Gastroesophageal sphincter (tissue), 4 donors: ENCODE measurements at regions not wholly inside any gene's neighbourhood (a gene's known extent, or its start where the extent isn't known, plus 50 kb on each side); places are given as distances from the start of the nearest gene placed in this dataset.

Source experiments
- ATAC-seq: fragments of 150-250 bp; one replicate; pipeline ENCODE4 v1.9.1; 2016; ENCODE audit warnings: mild to moderate bottlenecking, moderate library complexity
- H3K27ac ChIP-seq, 4 donors: fragments of 200-600 bp; sonication (generic) in 3 of 4; 1 replicate in 3 of 4; 2 replicates in 1 of 4; pipeline ENCODE4 v1.5.1; 2016 to 2019
- H3K27me3 ChIP-seq: fragments of 200-600 bp; sonication (generic); one replicate; pipeline ENCODE4 v1.5.1; 2019
- H3K36me3 ChIP-seq, 2 donors: fragments of 200-600 bp; sonication (generic); one replicate each; pipeline ENCODE4 v1.5.1; 2019; ENCODE audit warnings: control low read depth in 1 of 2
- H3K4me1 ChIP-seq, 3 donors: fragments of 200-600 bp; sonication (generic); 1 replicate in 2 of 3; 2 replicates in 1 of 3; pipeline ENCODE4 v1.5.1; 2016 to 2019; ENCODE audit warnings: control low read depth in 2 of 3
- H3K4me3 ChIP-seq, 2 donors: fragments of 200-600 bp; sonication (generic); one replicate each; pipeline ENCODE4 v1.5.1; 2019; ENCODE audit warnings: mild to moderate bottlenecking in 1 of 2, moderate library complexity in 1 of 2
- H3K9me3 ChIP-seq, 3 donors: fragments of 200-600 bp; sonication (generic); one replicate each; pipeline ENCODE4 v1.5.1; 2017 to 2019; ENCODE audit warnings: control low read depth in 2 of 3
- CTCF ChIP-seq, 4 experiments: fragments of 200-600 bp in 2 of 4; fragments of 450-650 bp in 2 of 4; sonication (generic) in 1 of 4; IDR thresholded peaks; one replicate each; pipeline ENCODE4 v1.5.1; 2017 to 2019; ENCODE audit warnings: antibody characterized with exemption in 4 of 4, mild to moderate bottlenecking in 2 of 4, moderate library complexity in 2 of 4
- EP300 ChIP-seq: sonication (generic); formaldehyde crosslinking; IDR thresholded peaks from one replicate; pipeline ENCODE4 v1.6.1; 2017; ENCODE audit warnings: antibody characterized with exemption, mild to moderate bottlenecking
- POLR2A ChIP-seq, 2 donors: fragments of 450-650 bp; IDR thresholded peaks; one replicate each; pipeline ENCODE4 v1.6.1; 2017; ENCODE audit warnings: antibody characterized with exemption in 2 of 2, mild to moderate bottlenecking in 2 of 2, moderate library complexity in 1 of 2
- POLR2AphosphoS5 ChIP-seq: sonication (generic); formaldehyde crosslinking; IDR thresholded peaks from one replicate; pipeline ENCODE4 v1.6.1; 2017; ENCODE audit warnings: antibody characterized with exemption
- WGBS, 2 donors: methylation state at CpG; one replicate each; pipeline ENCODE4 v1.1.5; 2018; ENCODE audit warnings: low coverage in 1 of 2; 5-methylcytosine and 5-hydroxymethylcytosine counted together

- H3K27ac ChIP-seq = no peak overlapping the region
- 60% methylated on average over 1 of the region's 19 CpGs; no CpG with 5 or more reads in 1 of the 2 donors for WGBS, 2 donors
- H3K36me3 ChIP-seq = no peaks in the 10 kb centered on the region
- no peak overlapping the region for H3K4me3 ChIP-seq
- ATAC-seq = no peak
- no peaks in the 10 kb centered on the region for H3K27me3 ChIP-seq
- no peaks in the 10 kb centered on the region for H3K9me3 ChIP-seq
- H3K4me1 ChIP-seq = peaks cover 0 to 28% (median 0%) of the 10 kb centered on the region in 3 donors
- TF ChIP-seq CTCF (IDR thresholded peaks at IDR 0.05) (no peak), EP300 (no peak), POLR2A (IDR thresholded peaks at IDR 0.05) (no peak), POLR2AphosphoS5 (no peak)
Observed at GRCh38 chr16:85446951-85447692, 166.0 kb upstream of the GSE1 start.

- Histone ChIP-seq H3K27me3 (no peaks in the 10 kb centered on the region), H3K4me1 (peaks cover 0 to 31% (median 0%) of the 10 kb centered on the region in 3 donors), H3K9me3 (no peaks in the 10 kb centered on the region), H3K36me3 (no peaks in the 10 kb centered on the region), H3K27ac (no peak overlapping the region), H3K4me3 (no peak overlapping the region)
- no peak for ATAC-seq
- TF ChIP-seq EP300 (no peak), CTCF (IDR thresholded peaks at IDR 0.05) (no peak), POLR2A (IDR thresholded peaks at IDR 0.05) (no peak), POLR2AphosphoS5 (no peak)
- WGBS, 2 donors = 80 to 95% methylated on average over 3 to 4 of the region's 11 CpGs
Observed at GRCh38 chr16:85447693-85448313, 165.3 kb upstream of the GSE1 start.

GRCh38 chr16:85448557-85449190, 164.4 kb upstream of the GSE1 start:
- Histone ChIP-seq H3K36me3 (no peaks in the 10 kb centered on the region), H3K4me3 (no peak overlapping the region), H3K4me1 (peaks cover 0 to 32% (median 0%) of the 10 kb centered on the region in 3 donors), H3K27me3 (no peaks in the 10 kb centered on the region), H3K27ac (no peak overlapping the region), H3K9me3 (no peaks in the 10 kb centered on the region)
- ATAC-seq = no peak
- no peak for TF ChIP-seq POLR2A (IDR thresholded peaks at IDR 0.05)
- no peak for TF ChIP-seq POLR2AphosphoS5
- no peak for TF ChIP-seq CTCF (IDR thresholded peaks at IDR 0.05)
- TF ChIP-seq EP300 = no peak
- 20% methylated on average over 1 of the region's 30 CpGs; no CpG with 5 or more reads in 1 of the 2 donors for WGBS, 2 donors

- Histone ChIP-seq H3K27ac (no peak overlapping the region), H3K36me3 (no peaks in the 10 kb centered on the region)
- ATAC-seq = no peak
Observed at GRCh38 chr16:85449191-85449884, 163.8 kb upstream of the GSE1 start.

More at GRCh38 chr16:85449191-85449884, 163.8 kb upstream of the GSE1 start:
- Histone ChIP-seq H3K4me1 (peaks cover 0 to 32% (median 0%) of the 10 kb centered on the region in 3 donors), H3K9me3 (no peaks in the 10 kb centered on the region), H3K4me3 (no peak overlapping the region), H3K27me3 (no peaks in the 10 kb centered on the region)
- 76 to 92% methylated on average over 5 to 6 of the region's 20 CpGs for WGBS, 2 donors
- no peak for TF ChIP-seq CTCF (IDR thresholded peaks at IDR 0.05)
- TF ChIP-seq POLR2A (IDR thresholded peaks at IDR 0.05) = no peak
- TF ChIP-seq EP300 = no peak
- no peak for TF ChIP-seq POLR2AphosphoS5
